ENCODE measurements at regions not wholly inside any gene's neighbourhood (a gene's known extent, or its start where the extent isn't known, plus 50 kb on each side); places are given as distances from the start of the nearest gene placed in this dataset.

- H3K36me3 ChIP-seq (replicated peaks; ENCODE audit: low read depth, low read length) = no peaks in the 10 kb centered on the region
- no peaks in the 10 kb centered on the region for H4K20me1 ChIP-seq (ENCODE audit: insufficient read depth, low read length)
- no peaks in the 10 kb centered on the region for H3K27me3 ChIP-seq (ENCODE audit: low read depth, low read length)
- no peak overlapping the region for H3K4me3 ChIP-seq (ENCODE audit: low read length)
- H3K4me2 ChIP-seq (ENCODE audit: low read length) = no peak overlapping the region
- H2AFZ ChIP-seq (ENCODE audit: low read depth, low read length) = no peak overlapping the region
- H3K27ac ChIP-seq (ENCODE audit: low read length) = no peak overlapping the region
- H3K9me3 ChIP-seq (ENCODE audit: insufficient read depth, low read length) = no peaks in the 10 kb centered on the region
- TF ChIP-seq EZH2phosphoT487 (IDR thresholded peaks at IDR 0.05; ENCODE audit: low read depth) = no peak
- no peak for TF ChIP-seq CTCF (IDR thresholded peaks at IDR 0.05; ENCODE audit: low read depth, low read length)
- no peaks in the 10 kb centered on the region for H3K4me1 ChIP-seq (ENCODE audit: low read length)
- no peak overlapping the region for H3K9ac ChIP-seq (ENCODE audit: low read length)
- H3K79me2 ChIP-seq (ENCODE audit: low read length) = no peaks in the 10 kb centered on the region
These were observed 380.3 kb upstream of the TNC start for GRCh38 chr9:115498303-115498702.

DNA sequence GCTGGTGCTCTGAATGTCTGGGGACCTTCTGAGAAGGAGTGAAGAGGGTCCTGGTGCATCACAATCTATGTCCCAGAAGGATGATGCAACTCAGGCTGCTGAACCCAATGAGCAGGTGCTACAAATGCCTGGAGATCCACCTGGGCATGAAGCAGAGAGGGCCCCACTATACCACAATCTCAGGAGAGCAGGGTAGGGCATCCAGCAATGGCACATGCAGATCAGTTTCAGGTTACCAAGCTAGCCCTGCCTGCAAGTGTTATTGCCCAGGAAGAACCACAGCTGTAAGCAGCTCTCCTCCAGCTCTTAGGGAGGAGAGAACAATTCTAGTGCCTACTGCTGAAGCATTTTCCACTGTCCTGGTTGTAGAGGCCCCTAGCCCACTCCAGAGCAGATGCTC is 389.2 kb upstream of the TNC start:
- no peaks in the 10 kb centered on the region for H3K4me1 ChIP-seq (ENCODE audit: low read length)
- H3K79me2 ChIP-seq (ENCODE audit: low read length) = no peaks in the 10 kb centered on the region
- H3K4me3 ChIP-seq (ENCODE audit: low read length) = no peak overlapping the region
- no peak overlapping the region for H3K4me2 ChIP-seq (ENCODE audit: low read length)
- no peaks in the 10 kb centered on the region for H4K20me1 ChIP-seq (ENCODE audit: insufficient read depth, low read length)
- no peaks in the 10 kb centered on the region for H3K9me3 ChIP-seq (ENCODE audit: insufficient read depth, low read length)
- no peaks in the 10 kb centered on the region for H3K27me3 ChIP-seq (ENCODE audit: low read depth, low read length)
- TF ChIP-seq CTCF (IDR thresholded peaks at IDR 0.05; ENCODE audit: low read depth, low read length) = no peak
- no peak for TF ChIP-seq EZH2phosphoT487 (IDR thresholded peaks at IDR 0.05; ENCODE audit: low read depth)
- H3K9ac ChIP-seq (ENCODE audit: low read length) = no peak overlapping the region
- H3K27ac ChIP-seq (ENCODE audit: low read length) = no peak overlapping the region
- H3K36me3 ChIP-seq (replicated peaks; ENCODE audit: low read depth, low read length) = no peaks in the 10 kb centered on the region
- no peak overlapping the region for H2AFZ ChIP-seq (ENCODE audit: low read depth, low read length)

DNA sequence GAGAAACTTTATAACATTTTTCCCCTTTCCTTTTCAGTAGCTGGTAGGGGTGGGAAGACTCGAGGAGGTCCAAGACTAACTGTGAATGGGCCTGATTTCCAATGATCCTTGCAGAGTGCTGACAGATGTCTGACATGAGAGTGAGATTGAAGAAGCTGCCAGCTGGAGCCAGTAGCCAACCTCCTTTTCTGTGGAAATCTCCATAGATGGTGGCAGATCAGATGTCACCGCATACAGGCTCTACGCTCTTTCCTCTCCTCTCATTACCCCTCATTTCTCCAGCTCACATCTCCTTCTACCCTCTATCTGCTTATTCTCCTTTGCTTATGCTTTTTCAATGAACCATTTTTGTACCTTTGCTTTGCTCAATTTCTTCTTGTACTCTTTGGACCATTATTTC is 395.2 kb upstream of the TNC start:
- H3K9ac ChIP-seq (ENCODE audit: low read length) = no peak overlapping the region
- H3K27me3 ChIP-seq (ENCODE audit: low read depth, low read length) = no peaks in the 10 kb centered on the region
- no peaks in the 10 kb centered on the region for H3K4me1 ChIP-seq (ENCODE audit: low read length)
- TF ChIP-seq CTCF (IDR thresholded peaks at IDR 0.05; ENCODE audit: low read depth, low read length) = no peak
- no peak for TF ChIP-seq EZH2phosphoT487 (IDR thresholded peaks at IDR 0.05; ENCODE audit: low read depth)
- H3K79me2 ChIP-seq (ENCODE audit: low read length) = no peaks in the 10 kb centered on the region
- no peaks in the 10 kb centered on the region for H3K36me3 ChIP-seq (replicated peaks; ENCODE audit: low read depth, low read length)
- no peak overlapping the region for H3K4me2 ChIP-seq (ENCODE audit: low read length)
- H3K27ac ChIP-seq (ENCODE audit: low read length) = no peak overlapping the region
- H3K9me3 ChIP-seq (ENCODE audit: insufficient read depth, low read length) = no peaks in the 10 kb centered on the region
- H4K20me1 ChIP-seq (ENCODE audit: insufficient read depth, low read length) = no peaks in the 10 kb centered on the region
- H3K4me3 ChIP-seq (ENCODE audit: low read length) = no peak overlapping the region
- H2AFZ ChIP-seq (ENCODE audit: low read depth, low read length) = no peak overlapping the region

DNA sequence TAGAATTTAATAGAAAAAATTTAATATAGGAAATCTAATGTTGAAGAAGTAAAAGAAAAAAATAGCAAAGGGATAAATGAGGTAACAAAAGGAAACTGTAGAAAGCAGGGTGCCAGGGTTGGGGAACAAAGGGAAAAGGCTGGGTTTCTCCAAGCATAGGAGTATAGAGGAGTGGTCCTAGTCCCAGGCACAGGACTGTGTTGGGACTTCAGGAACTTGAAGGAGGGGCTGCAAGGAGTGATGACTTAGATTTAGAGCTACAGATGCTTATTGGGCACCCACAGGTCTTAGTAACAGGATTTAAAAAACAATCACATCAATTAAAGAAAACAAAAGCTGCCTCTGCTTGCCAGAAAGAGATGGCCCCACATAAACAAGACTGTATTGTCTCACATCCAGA is 396.5 kb upstream of the TNC start:
- no peaks in the 10 kb centered on the region for H3K36me3 ChIP-seq (replicated peaks; ENCODE audit: low read depth, low read length)
- H3K4me2 ChIP-seq (ENCODE audit: low read length) = no peak overlapping the region
- H3K9ac ChIP-seq (ENCODE audit: low read length) = no peak overlapping the region
- no peaks in the 10 kb centered on the region for H4K20me1 ChIP-seq (ENCODE audit: insufficient read depth, low read length)
- H3K4me3 ChIP-seq (ENCODE audit: low read length) = no peak overlapping the region
- no peaks in the 10 kb centered on the region for H3K9me3 ChIP-seq (ENCODE audit: insufficient read depth, low read length)
- no peak overlapping the region for H3K27ac ChIP-seq (ENCODE audit: low read length)
- no peaks in the 10 kb centered on the region for H3K27me3 ChIP-seq (ENCODE audit: low read depth, low read length)
- no peaks in the 10 kb centered on the region for H3K79me2 ChIP-seq (ENCODE audit: low read length)
- no peak for TF ChIP-seq EZH2phosphoT487 (IDR thresholded peaks at IDR 0.05; ENCODE audit: low read depth)
- no peak for TF ChIP-seq CTCF (IDR thresholded peaks at IDR 0.05; ENCODE audit: low read depth, low read length)
- H2AFZ ChIP-seq (ENCODE audit: low read depth, low read length) = no peak overlapping the region
- H3K4me1 ChIP-seq (ENCODE audit: low read length) = no peaks in the 10 kb centered on the region

Measured in OCI-LY3 (cell line).